Memory B cell (primary cell): ENCODE measurements at regions not wholly inside any gene's neighbourhood (a gene's known extent, or its start where the extent isn't known, plus 50 kb on each side); places are given as distances from the start of the nearest gene placed in this dataset.

Experiments used
- ATAC-seq: fragments of 150-1000 bp; cut with Tn5 transposase; 2 replicates; pipeline ENCODE4 v1.10.0; 2021; ENCODE audit warnings: low read depth, mild to moderate bottlenecking, moderate library complexity
- DNase-seq, 2 donors: peaks; one replicate each; pipeline ENCODE4 v3.0.0; 2022; ENCODE audit warnings: low spot score in 2 of 2
- H3K27ac Mint-ChIP-seq: one replicate; pipeline ENCODE4 v1.8.0; 2022; ENCODE audit warnings: mild to moderate bottlenecking, moderate library complexity, mixed read lengths
- H3K27me3 Mint-ChIP-seq: one replicate; pipeline ENCODE4 v1.8.0; 2022; ENCODE audit warnings: mixed read lengths
- H3K36me3 Mint-ChIP-seq: one replicate; pipeline ENCODE4 v1.8.0; 2022; ENCODE audit warnings: mild to moderate bottlenecking, mixed read lengths
- H3K4me1 Mint-ChIP-seq: one replicate; pipeline ENCODE4 v1.8.0; 2022; ENCODE audit warnings: mixed read lengths
- H3K4me3 Mint-ChIP-seq: one replicate; pipeline ENCODE4 v1.8.0; 2022; ENCODE audit warnings: mild to moderate bottlenecking, moderate library complexity, mixed read lengths
- H3K9me3 Mint-ChIP-seq: one replicate; pipeline ENCODE4 v1.8.0; 2022; ENCODE audit warnings: mixed read lengths

DNA sequence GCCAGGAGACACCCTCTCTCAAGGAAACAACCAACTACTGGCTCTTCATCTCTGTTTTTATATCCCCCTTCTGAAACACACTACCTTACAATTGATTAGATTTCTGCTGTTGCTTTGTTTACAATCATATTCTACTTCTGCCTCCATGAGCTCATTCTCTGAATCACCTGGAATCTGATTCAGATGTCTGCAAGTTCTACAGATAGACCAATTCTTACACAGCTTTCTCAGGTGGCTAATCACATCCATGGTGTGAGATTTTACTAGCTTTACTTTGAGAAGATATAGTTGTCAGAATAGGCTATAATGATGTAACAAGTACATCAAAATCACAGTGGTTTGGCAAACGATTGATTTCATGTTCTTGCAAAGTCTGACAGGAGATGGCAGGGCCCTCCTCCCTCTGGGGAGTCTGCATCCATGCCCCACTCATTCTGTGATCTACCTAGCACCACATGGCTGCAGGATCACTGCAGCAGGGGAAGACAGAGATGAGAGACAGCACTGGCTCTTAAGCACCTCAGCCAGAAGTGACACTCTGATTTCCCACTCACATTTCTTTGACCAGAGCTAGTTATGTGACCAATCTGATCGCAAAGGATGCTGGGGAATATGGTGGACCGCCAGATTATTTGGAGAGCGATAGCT lies 243.7 kb downstream of the FOXO1 start:
- Mint-ChIP-seq H3K36me3 (no peaks in the 10 kb centered on the region), H3K9me3 (no peaks in the 10 kb centered on the region), H3K4me3 (no peak overlapping the region), H3K27ac (no peak overlapping the region), H3K27me3 (no peaks in the 10 kb centered on the region), H3K4me1 (peaks cover 11% of the 10 kb centered on the region)
- no peak for ATAC-seq
- DNase-seq = no peak

DNA sequence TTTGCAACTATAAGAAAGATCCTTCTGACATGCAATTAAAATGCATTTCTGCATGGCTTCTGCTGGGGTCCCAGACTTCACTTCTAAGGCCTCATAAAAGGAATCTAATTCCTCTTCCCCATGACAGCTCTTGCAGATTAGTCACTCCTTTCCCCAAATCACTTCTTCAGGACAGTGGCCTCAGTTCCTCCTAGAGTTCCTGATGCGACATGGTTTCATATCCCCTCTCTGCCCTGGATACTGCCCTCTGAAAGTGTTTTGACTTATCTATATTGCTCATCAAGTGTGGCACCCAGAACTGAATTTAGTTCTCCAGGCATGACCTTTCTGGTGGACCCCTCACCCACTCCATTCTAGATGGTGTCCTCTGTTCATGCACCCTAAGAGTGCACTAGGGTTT lies 238.1 kb downstream of the FOXO1 start:
- H3K36me3 Mint-ChIP-seq = no peaks in the 10 kb centered on the region
- DNase-seq (no peak), ATAC-seq (no peak)
- H3K9me3 Mint-ChIP-seq = no peaks in the 10 kb centered on the region
- H3K27ac Mint-ChIP-seq = no peak overlapping the region
- H3K27me3 Mint-ChIP-seq = no peaks in the 10 kb centered on the region
- peaks cover 36% of the 10 kb centered on the region for H3K4me1 Mint-ChIP-seq
- no peak overlapping the region for H3K4me3 Mint-ChIP-seq

DNA sequence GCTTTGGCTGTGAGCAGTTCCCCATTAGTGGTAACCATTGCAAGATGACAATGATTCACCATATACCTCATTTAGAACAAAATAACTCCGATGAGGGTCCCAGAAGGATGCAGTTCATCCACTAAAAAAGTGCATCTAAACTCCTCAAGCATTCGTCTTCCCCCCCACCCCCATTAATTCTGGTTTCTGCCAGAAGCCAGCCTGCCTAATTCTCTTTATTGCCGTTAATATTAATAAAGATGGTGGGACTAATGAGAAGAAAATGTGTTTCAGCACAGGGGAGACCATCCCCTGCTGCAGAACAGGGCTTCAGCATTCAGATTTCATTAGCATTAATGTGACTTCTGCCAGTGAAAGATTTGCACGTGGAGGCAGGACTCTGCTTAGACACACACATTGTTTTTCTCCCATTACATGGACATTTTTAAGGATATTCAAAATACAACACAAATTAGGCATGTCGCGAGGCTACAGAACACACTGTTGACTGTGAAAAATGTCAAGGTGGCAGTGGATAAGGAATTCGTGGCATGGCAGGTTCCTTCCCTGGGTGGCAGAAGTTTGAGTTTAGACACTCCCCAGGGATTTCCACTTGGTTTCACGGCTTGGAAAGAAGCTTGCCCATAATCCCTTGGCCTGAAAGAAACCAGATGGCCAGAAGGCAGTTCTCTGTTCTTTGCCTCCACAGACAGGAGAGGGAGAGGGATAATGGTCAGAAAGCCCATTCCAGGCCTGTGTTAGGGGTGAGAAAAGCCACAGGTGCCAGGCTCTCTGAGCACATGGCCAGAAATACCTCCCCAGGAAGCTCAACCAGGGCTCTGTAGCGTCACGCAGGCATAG lies 236.5 kb downstream of the FOXO1 start:
- H3K27me3 Mint-ChIP-seq = no peaks in the 10 kb centered on the region

DNA sequence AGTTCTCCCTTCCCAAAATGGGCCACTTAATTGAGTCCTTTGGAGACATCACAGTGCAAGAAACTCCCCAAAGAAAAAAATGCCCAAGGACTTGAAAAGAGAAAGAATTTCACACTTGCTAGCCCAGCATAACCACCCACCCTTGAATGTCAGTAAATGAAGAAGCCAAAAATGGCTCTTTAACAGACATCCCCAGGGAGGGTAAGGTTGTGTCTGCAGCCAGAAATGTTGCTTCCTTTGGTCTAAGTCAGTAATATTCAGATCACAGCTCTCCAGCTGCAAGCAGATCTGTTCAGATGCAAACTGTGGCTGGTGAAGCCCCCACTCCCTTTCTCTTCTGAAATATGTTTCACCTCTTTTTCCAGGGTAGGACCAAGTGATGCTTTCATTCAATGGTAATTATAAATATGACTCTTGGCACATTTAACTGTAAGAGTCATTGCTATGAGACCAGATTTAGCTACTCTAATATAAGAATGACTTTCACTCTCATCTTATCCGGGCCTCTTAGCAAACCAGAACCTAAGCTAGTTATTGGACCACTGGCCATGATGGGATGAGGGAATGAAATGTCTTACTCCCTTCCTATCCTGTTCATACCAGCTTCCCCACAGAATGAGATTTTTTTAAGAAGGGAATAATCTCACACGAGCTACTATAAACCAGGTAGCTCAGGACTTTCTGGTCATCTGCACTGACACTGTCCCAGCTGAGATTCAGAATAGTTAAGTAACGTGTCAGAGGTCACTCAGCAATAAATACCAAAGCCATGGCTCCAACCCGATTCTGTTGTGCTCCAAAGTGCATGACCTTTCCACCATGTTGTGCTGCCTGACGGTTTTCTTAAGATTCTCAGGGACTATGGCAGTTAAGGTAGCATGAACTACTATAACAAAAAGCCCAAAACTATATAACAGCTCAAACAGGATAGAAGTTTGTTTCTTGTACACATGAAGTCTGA lies 234.1 kb downstream of the FOXO1 start:
- H3K36me3 Mint-ChIP-seq = no peaks in the 10 kb centered on the region
- H3K9me3 Mint-ChIP-seq = no peaks in the 10 kb centered on the region
- peak overlapping the region; percentile 57 for H3K4me3 Mint-ChIP-seq
- H3K4me1 Mint-ChIP-seq = peaks cover 49% of the 10 kb centered on the region
- DNase-seq (peak in 1 of 2 donors; percentile 23), ATAC-seq (peak; percentile 80)
- H3K27ac Mint-ChIP-seq = peak overlapping the region; percentile 68
- no peaks in the 10 kb centered on the region for H3K27me3 Mint-ChIP-seq

More for the DNA sequence above, 236.5 kb downstream of the FOXO1 start:
- Mint-ChIP-seq H3K36me3 (no peaks in the 10 kb centered on the region), H3K27ac (no peak overlapping the region), H3K4me1 (peaks cover 46% of the 10 kb centered on the region), H3K9me3 (no peaks in the 10 kb centered on the region), H3K4me3 (no peak overlapping the region)
- DNase-seq (no peak), ATAC-seq (no peak)

DNA sequence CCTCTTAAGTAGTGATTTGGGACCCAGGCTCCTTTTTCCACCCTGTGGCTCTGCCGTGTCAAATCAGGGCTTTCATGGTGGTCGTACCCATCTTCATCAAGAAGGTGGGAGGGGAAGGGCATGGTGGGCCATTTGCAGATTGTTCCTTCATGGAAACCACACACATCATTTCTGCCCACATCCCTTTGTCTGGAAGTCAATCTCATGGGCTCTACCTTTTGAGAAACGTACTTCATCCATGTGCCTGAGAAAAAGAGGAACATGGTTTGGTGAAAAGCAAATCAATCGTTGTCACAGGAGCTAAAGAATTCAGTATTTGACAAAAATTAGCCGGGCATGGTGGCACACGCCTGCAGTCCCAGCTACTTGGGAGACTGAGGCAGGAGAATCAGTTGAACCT lies 233.4 kb downstream of the FOXO1 start:
- H3K4me3 Mint-ChIP-seq = no peak overlapping the region

DNA sequence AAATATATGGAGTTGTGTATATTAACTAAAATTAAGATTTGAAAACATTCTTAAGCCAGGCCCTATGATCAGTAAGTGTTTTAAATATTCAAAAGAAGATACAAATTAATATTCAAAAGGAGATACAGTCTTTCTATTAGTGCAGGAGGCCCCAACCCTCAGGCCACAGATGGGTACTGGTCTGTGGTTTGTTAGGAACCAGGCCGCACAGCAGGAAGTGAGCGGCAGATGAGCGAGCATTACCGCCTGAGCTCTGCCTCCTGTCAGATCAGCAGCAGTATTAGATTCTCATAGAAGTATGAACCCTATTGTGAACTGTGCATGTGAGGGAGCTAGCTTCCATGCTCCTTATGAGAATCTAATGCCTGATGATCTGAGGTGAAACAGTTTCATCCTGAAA lies 232.9 kb downstream of the FOXO1 start:
- H3K4me3 Mint-ChIP-seq = peak overlapping the region; percentile 8
- DNase-seq = peak in 1 of 2 donors; percentile 13

More for the DNA sequence above, 233.4 kb downstream of the FOXO1 start:
- DNase-seq (no peak), ATAC-seq (no peak)
- no peaks in the 10 kb centered on the region for H3K9me3 Mint-ChIP-seq
- no peaks in the 10 kb centered on the region for H3K36me3 Mint-ChIP-seq
- no peak overlapping the region for H3K27ac Mint-ChIP-seq
- H3K27me3 Mint-ChIP-seq = no peaks in the 10 kb centered on the region
- peaks cover 49% of the 10 kb centered on the region for H3K4me1 Mint-ChIP-seq

DNA sequence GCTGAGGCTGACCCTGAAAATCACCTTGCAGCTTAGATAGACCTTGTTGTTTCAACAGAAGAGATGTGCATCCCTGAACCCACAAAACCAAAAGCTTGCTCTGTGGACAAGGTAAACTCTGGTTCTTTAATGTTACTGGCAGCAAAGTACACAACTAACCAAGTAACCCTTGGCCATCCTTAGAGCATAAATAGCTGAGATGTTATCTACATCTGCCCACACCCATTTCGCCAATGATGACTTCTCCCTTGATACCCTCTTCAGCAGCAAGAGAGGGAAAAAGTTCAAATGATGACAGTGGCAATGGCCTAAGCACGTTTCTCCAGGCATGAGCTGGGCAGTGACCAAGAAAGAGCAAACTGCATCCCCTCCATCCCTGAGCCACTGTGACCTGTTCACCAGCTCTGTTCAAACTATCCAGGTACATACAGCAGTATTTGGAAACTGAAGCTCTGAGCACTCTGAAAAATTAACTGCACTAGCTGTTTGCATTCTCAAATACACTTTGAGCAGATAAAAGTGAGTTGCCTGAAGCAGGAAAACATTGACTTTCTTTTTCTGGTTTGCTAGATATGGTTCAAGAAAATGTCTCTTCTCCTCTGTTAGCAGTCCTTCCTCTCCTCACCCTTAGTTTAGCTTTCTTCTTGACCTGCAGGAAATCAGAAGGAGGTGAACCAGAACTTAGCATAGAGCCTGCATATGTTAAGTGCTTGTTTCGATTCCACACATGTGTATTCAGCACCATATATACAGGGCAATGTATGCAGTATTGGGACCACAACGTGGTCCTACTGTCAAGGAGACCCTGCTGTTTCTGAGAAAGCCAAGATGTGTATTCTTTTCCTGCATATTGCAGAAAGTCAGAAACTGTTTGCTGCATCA lies 231.7 kb downstream of the FOXO1 start:
- H3K4me1 Mint-ChIP-seq = peaks cover 51% of the 10 kb centered on the region
- H3K36me3 Mint-ChIP-seq = no peaks in the 10 kb centered on the region
- H3K9me3 Mint-ChIP-seq = no peaks in the 10 kb centered on the region
- ATAC-seq (no peak), DNase-seq (no peak)
- peak overlapping the region; percentile 39 for H3K4me3 Mint-ChIP-seq
- H3K27ac Mint-ChIP-seq = peak overlapping the region; percentile 42
- no peaks in the 10 kb centered on the region for H3K27me3 Mint-ChIP-seq

More for the DNA sequence above, 232.9 kb downstream of the FOXO1 start:
- Mint-ChIP-seq H3K9me3 (no peaks in the 10 kb centered on the region), H3K27ac (no peak overlapping the region), H3K27me3 (no peaks in the 10 kb centered on the region), H3K36me3 (no peaks in the 10 kb centered on the region), H3K4me1 (peaks cover 48% of the 10 kb centered on the region)
- ATAC-seq = peak; percentile 79

DNA sequence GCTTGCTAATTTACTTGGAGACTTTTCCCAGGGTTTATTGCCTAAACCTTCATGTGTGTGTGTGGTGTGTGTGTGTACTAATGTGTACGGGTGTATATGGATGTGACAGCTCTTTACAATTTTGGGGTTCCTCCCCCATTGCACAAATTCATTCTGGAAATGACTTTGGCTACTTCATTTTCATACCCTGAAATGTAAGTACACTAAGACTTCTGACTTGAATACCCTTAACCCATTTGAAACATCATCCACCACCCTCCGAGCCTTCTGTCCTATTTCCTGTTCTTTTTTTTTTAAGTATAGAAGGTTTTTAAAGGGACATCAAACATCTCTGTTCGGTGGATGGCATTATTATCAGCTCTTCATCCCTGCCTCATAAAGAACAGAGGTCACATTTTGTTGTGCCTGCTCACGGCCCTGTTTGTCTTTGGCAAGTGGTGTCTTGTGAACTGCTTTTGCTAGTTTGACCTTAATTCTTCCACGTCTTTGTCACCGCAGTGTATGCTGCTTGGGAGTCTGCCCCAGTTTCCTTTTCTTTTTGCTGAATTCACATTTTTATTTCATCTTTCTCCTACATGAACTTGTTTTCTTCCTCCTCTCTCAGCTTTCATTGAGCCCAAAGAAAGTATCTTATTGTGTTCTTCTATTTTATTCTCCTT lies 228.3 kb downstream of the FOXO1 start:
- H3K36me3 Mint-ChIP-seq = no peaks in the 10 kb centered on the region
- no peak overlapping the region for H3K4me3 Mint-ChIP-seq
- no peak for ATAC-seq
- no peaks in the 10 kb centered on the region for H3K9me3 Mint-ChIP-seq
- peaks cover 32% of the 10 kb centered on the region for H3K4me1 Mint-ChIP-seq
- DNase-seq = no peak
- H3K27me3 Mint-ChIP-seq = no peaks in the 10 kb centered on the region
- H3K27ac Mint-ChIP-seq = no peak overlapping the region

DNA sequence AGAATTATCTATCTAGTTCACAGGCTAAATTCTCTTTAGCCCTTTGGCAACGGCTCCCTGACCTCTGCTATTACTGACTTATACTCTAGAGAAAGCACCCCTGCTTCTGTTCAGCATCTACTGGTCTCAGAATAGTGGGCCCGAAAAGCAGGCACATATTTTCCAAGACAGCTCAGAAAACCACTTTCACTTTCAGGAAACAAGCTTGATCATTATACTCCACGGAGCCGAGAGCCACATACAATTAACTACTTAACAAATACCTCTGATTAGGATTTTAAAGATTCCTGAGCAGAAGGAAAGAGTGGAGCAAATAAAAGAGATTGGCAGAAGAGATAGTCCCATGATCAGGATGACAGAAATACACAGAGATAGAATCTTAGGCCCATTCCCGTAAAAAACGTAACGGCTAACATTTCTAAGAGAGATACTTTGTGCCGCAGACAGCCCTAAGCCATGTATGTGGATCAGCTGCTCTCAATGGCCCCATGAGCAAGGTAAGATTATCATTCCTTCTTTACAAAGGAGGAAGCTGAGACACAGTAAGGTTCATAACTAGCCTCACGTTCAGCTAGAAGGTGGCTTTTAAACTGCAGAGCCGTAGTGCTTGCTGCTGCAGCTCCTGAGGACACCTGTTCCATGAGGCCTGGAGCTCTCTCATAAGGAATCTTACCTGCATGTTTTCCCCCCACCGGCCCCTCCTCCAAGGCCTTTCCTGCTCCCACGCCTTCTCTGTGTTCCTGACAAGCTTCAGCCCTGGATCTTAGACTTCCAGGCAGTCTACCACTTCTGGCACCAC lies 227.2 kb downstream of the FOXO1 start:
- no peaks in the 10 kb centered on the region for H3K9me3 Mint-ChIP-seq
- H3K27ac Mint-ChIP-seq = peak overlapping the region; percentile 86
- peak; percentile 78 for ATAC-seq
- H3K27me3 Mint-ChIP-seq = no peaks in the 10 kb centered on the region
- H3K36me3 Mint-ChIP-seq = no peaks in the 10 kb centered on the region
- DNase-seq = no peak
- H3K4me1 Mint-ChIP-seq = peaks cover 35% of the 10 kb centered on the region
- H3K4me3 Mint-ChIP-seq = peak overlapping the region; percentile 37

DNA sequence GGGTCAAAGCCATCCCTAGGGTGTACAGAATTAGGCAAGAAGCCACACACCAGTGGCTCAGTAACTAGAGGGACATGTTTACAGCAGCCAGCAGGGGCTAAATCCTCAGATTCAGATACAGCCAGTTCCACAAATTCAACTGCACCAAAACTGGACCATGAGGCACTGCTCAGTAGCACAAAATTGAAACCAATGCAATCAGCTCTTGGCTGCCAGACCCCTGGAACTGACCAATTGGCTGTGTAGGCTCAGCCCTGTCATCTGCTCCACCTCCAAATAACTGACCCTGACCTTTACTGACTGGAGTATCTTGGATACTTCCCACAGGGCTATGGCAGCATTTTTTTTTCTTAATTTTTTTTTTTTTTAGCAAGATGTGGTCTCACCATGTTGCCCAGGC lies 226.5 kb downstream of the FOXO1 start:
- no peaks in the 10 kb centered on the region for H3K36me3 Mint-ChIP-seq
- no peak for DNase-seq
- H3K27me3 Mint-ChIP-seq = no peaks in the 10 kb centered on the region
- peaks cover 35% of the 10 kb centered on the region for H3K4me1 Mint-ChIP-seq
- no peaks in the 10 kb centered on the region for H3K9me3 Mint-ChIP-seq
- no peak for ATAC-seq
- no peak overlapping the region for H3K4me3 Mint-ChIP-seq
- peak overlapping the region; percentile 86 for H3K27ac Mint-ChIP-seq

DNA sequence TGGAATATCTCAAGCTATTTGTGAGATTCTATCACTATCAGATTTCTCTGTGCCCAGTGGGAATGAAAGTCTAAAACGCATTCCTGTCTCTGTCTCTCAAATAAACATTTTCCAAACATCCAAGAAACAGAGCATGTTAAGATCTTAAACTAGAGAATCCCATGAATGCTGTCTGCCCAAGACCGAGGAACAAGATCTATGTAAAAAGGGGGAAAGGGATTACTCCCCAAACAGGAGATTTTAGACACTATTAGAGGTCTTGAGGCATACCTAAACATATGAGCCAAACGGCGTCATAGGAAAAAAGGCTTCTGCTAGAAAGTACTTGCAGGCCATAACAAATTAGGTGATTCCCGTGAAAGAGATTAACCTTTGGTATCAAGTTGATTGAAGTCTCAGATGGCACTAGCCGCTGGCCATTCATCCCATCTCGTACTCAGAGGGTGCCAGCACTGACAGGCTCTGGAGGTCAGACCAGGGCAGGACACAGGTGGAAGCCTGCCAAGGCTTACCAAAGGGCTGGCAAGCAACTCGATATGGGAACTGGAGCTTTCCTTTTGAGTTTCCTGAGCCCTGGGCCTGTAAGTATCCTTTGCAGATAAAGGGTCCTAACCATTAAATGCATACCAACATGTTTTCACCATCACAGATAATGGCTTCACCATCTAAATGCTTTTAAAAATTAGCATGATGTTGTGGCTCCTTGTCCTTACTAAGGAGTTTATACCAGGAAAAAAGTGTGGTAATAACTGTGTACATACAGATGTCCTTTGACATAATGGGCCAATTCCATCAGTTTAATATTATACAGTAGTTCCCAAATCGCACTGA lies 225.2 kb downstream of the FOXO1 start:
- Mint-ChIP-seq H3K4me1 (peaks cover 35% of the 10 kb centered on the region), H3K36me3 (no peaks in the 10 kb centered on the region), H3K4me3 (no peak overlapping the region), H3K27ac (peak overlapping the region; percentile 24), H3K9me3 (no peaks in the 10 kb centered on the region), H3K27me3 (no peaks in the 10 kb centered on the region)
- DNase-seq (no peak), ATAC-seq (no peak)
